ENCODE measurements at regions not wholly inside any gene's neighbourhood (a gene's known extent, or its start where the extent isn't known, plus 50 kb on each side); places are given as distances from the start of the nearest gene placed in this dataset.

DNA sequence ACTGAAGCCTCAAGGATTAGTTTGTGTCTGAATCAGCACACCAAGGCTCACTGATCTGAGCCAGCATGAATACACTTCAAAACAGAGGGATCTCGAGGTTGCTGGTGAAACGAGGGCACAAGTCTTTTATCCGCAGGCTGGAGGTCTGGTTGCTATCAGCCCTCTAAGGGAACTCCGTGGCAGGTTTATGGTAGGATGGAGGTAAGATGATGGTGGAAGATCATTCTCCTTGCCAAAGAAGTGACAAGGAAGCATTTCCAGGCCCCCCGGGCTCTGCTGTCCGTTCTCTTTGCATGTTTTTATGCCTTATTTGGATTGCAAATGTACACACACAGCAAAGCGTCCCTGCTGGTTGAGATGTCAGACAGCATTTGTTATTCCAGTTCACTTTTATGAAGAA is 268.3 kb downstream of the ARHGAP12 start:
- Histone ChIP-seq H3K4me3 (no peak overlapping the region), H3K36me3 (no peaks in the 10 kb centered on the region), H3K9me3 (no peaks in the 10 kb centered on the region), H3K27me3 (no peaks in the 10 kb centered on the region), H3K27ac (replicated peaks in 1 of 4) (peak overlapping the region in 2 of 4 donors; percentile 30 to 47), H3K4me1 (peaks cover 0 to 27% (median 24%) of the 10 kb centered on the region in 4 donors)
- 74% methylated on average over 7 of the region's 7 CpGs for WGBS
- intact Hi-C loops (cut with DNase I): no loop called here
- DNase-seq (ENCODE audit: extremely low spot score): no peak
- no peak for TF ChIP-seq POLR2AphosphoS5 (IDR thresholded peaks at IDR 0.05)
- TF ChIP-seq EP300 (IDR thresholded peaks at IDR 0.05): no peak
- TF ChIP-seq, protein P1, sequence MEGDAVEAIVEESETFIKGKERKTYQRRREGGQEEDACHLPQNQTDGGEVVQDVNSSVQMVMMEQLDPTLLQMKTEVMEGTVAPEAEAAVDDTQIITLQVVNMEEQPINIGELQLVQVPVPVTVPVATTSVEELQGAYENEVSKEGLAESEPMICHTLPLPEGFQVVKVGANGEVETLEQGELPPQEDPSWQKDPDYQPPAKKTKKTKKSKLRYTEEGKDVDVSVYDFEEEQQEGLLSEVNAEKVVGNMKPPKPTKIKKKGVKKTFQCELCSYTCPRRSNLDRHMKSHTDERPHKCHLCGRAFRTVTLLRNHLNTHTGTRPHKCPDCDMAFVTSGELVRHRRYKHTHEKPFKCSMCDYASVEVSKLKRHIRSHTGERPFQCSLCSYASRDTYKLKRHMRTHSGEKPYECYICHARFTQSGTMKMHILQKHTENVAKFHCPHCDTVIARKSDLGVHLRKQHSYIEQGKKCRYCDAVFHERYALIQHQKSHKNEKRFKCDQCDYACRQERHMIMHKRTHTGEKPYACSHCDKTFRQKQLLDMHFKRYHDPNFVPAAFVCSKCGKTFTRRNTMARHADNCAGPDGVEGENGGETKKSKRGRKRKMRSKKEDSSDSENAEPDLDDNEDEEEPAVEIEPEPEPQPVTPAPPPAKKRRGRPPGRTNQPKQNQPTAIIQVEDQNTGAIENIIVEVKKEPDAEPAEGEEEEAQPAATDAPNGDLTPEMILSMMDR (IDR thresholded peaks at IDR 0.05): no peak
- no peak for TF ChIP-seq POLR2A (IDR thresholded peaks at IDR 0.05; ENCODE audit: low read depth)

DNA sequence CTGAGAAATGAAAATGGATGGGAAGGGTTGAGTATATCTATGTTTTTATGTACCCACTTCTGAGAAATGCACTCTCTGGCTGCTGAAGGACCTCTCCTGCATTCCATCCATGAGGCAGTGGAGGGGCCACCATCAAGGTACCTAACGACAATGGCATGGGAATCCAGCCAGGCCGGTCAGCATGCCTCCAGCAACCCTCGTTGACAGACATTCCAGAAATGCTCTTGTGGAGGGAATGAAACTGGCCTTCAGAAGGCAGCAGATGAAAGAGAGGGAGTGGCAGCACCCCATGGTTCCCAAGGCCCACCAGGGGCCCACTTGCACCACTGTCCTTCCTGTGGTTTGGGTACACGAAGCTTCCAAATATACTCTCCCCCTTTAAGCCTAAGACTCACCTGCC is 269.0 kb downstream of the ARHGAP12 start:
- Histone ChIP-seq H3K4me1 (peaks cover 0 to 22% (median 19%) of the 10 kb centered on the region in 4 donors), H3K36me3 (no peaks in the 10 kb centered on the region), H3K27ac (replicated peaks in 1 of 4) (peak overlapping the region in 1 of 4 donors; percentile 47), H3K4me3 (no peak overlapping the region), H3K9me3 (no peaks in the 10 kb centered on the region), H3K27me3 (no peaks in the 10 kb centered on the region)
- no peak for DNase-seq (ENCODE audit: extremely low spot score)
- intact Hi-C loops (cut with DNase I): no loop called here
- 79% methylated on average over 4 of the region's 4 CpGs for WGBS
- no peak for TF ChIP-seq POLR2AphosphoS5 (IDR thresholded peaks at IDR 0.05)
- TF ChIP-seq POLR2A (IDR thresholded peaks at IDR 0.05; ENCODE audit: low read depth): no peak
- TF ChIP-seq EP300 (IDR thresholded peaks at IDR 0.05): no peak
- TF ChIP-seq, protein P1 (IDR thresholded peaks at IDR 0.05): no peak

DNA sequence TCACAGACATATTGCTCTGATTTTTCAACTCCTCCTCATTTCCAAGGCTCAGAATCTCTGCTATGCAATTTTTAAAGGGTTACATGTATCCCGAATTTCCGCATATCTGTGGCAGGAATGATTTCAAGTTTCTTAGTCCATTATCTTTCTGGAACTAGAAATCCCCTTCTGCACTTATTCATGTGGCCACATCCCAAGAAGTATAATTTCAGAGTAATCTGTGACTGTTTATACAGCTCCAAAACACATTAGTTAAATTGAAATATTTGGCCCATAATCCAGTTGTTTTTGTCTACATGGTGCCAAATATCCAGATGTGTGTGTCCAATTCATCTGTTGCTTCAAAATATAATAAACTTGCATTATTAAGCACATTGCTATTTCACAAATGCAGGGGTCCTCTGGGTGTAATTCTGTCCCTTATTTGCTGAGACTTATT is 271.2 kb downstream of the ARHGAP12 start:
- WGBS: 60% methylated on average over 2 of the region's 2 CpGs
- H3K27me3 ChIP-seq: no peaks in the 10 kb centered on the region
- DNase-seq (ENCODE audit: extremely low spot score): no peak
- peaks cover 0 to 19% (median 16%) of the 10 kb centered on the region in 4 donors for H3K4me1 ChIP-seq
- H3K4me3 ChIP-seq: no peak overlapping the region
- H3K27ac ChIP-seq (replicated peaks in 1 of 4): peak overlapping the region; percentile 33 to 53 (median 44)
- intact Hi-C loops (cut with DNase I): no loop called here
- H3K36me3 ChIP-seq: no peaks in the 10 kb centered on the region
- no peaks in the 10 kb centered on the region for H3K9me3 ChIP-seq
- no peak for TF ChIP-seq POLR2A (IDR thresholded peaks at IDR 0.05; ENCODE audit: low read depth)

DNA sequence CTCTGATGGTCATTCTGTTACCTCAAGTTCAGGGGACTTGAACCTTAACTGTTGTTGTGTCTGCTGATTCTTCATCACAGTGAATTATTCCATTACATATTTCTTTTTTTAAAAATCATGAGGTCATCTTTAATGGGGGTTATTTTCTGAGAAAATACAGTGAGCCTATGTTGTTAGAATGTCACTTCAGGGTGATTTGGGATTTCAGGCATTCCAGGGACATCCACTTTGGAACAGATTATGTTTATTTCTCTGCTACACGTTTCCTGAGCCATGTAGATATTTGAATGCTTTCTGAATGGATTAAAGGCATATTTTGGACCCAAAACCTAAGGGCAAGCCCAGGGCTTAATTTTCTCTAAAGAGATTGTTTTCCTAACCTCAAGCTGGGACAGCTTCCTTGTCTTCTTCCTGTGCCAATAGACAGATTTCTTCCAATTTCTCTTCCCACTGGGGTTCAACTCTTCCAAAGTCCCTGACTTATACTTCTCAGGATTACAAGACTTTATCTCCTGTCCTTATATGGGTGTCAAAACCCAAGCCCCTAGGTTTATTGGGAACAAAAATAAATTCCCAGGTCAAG is 271.7 kb downstream of the ARHGAP12 start:
- intact Hi-C loops (cut with DNase I): no loop called here
- 22% methylated on average over 1 of the region's 1 CpG for WGBS
- no peak for TF ChIP-seq POLR2A (IDR thresholded peaks at IDR 0.05; ENCODE audit: low read depth)
- no peak for TF ChIP-seq EP300 (IDR thresholded peaks at IDR 0.05)
- TF ChIP-seq, protein P1 (IDR thresholded peaks at IDR 0.05): no peak
- no peak for TF ChIP-seq POLR2AphosphoS5 (IDR thresholded peaks at IDR 0.05)
- DNase-seq (ENCODE audit: extremely low spot score): no peak
- Histone ChIP-seq H3K36me3 (no peaks in the 10 kb centered on the region), H3K9me3 (no peaks in the 10 kb centered on the region), H3K27ac (replicated peaks in 1 of 4) (peak overlapping the region; percentile 33 to 53 (median 44)), H3K4me3 (no peak overlapping the region), H3K27me3 (no peaks in the 10 kb centered on the region), H3K4me1 (peaks cover 0 to 15% (median 12%) of the 10 kb centered on the region in 4 donors)

DNA sequence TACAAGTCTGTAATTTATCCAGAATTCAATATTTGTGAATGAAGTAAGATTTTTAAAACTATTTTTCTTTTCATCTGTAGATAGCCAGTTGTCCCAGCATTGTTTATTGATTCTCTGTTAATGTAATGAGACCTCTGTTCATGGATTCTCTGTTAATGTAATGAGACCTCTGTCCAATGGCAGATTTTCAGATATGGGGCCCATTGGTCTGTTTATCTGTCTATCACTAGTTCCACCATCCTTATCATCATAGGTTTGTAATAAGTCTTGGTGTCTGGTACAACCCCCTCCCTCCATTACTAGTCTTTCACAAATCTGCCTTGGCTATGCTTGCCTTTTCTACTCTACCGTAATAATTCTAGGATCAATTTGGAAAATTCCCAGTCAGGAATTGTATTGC is 276.6 kb downstream of the ARHGAP12 start:
- peaks cover 10 to 15% (median 13%) of the 10 kb centered on the region in 4 donors for H3K4me1 ChIP-seq
- no peaks in the 10 kb centered on the region for H3K9me3 ChIP-seq
- WGBS: 100% methylated on average over 1 of the region's 1 CpG
- H3K4me3 ChIP-seq: no peak overlapping the region
- H3K36me3 ChIP-seq: no peaks in the 10 kb centered on the region
- intact Hi-C loops (cut with DNase I): no loop called here
- TF ChIP-seq POLR2A (IDR thresholded peaks at IDR 0.05; ENCODE audit: low read depth) (no peak), POLR2AphosphoS5 (IDR thresholded peaks at IDR 0.05) (no peak), EP300 (IDR thresholded peaks at IDR 0.05) (no peak)
- TF ChIP-seq, protein P1 (IDR thresholded peaks at IDR 0.05): no peak
- no peaks in the 10 kb centered on the region for H3K27me3 ChIP-seq
- DNase-seq (ENCODE audit: extremely low spot score): no peak
- no peak overlapping the region for H3K27ac ChIP-seq (replicated peaks in 1 of 4)

Measured in esophagus muscularis mucosa (tissue), 4 donors.